ENCODE measurements at regions not wholly inside any gene's neighbourhood (a gene's known extent, or its start where the extent isn't known, plus 50 kb on each side); places are given as distances from the start of the nearest gene placed in this dataset.
"Not testable (repeated sequence)": the region's sequence is repeated elsewhere in the genome, so short reads cannot be mapped to it uniquely, and the experiment has no call there.

DNA sequence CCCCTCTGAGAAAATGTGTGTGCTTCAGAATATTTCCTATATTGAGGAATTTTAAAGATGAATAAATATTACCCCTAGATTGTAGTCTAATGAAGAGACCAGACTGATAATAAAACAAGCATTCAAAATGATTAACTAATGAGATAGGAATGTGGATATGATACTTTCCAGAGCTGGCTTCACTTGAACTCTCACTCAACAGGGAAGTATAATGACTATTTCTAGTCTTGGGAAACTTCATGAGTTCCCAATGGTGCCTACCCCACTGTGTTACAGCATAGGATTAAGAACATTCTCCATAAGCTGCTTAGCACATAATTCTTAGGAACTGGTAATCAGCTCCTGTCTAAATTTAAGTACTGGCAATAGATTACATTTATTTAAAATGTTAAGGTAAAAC lies 261.5 kb upstream of the ZNF385D start:
- no peak overlapping the region for H3K4me3 ChIP-seq (ENCODE audit: low read depth, low read length)
- TF ChIP-seq, protein P1, sequence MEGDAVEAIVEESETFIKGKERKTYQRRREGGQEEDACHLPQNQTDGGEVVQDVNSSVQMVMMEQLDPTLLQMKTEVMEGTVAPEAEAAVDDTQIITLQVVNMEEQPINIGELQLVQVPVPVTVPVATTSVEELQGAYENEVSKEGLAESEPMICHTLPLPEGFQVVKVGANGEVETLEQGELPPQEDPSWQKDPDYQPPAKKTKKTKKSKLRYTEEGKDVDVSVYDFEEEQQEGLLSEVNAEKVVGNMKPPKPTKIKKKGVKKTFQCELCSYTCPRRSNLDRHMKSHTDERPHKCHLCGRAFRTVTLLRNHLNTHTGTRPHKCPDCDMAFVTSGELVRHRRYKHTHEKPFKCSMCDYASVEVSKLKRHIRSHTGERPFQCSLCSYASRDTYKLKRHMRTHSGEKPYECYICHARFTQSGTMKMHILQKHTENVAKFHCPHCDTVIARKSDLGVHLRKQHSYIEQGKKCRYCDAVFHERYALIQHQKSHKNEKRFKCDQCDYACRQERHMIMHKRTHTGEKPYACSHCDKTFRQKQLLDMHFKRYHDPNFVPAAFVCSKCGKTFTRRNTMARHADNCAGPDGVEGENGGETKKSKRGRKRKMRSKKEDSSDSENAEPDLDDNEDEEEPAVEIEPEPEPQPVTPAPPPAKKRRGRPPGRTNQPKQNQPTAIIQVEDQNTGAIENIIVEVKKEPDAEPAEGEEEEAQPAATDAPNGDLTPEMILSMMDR (IDR thresholded peaks at IDR 0.05; ENCODE audit: low read depth, low read length) = no peak

- H3K4me3 ChIP-seq (ENCODE audit: low read depth, low read length) = no peak overlapping the region
- TF ChIP-seq, protein P1 (IDR thresholded peaks at IDR 0.05; ENCODE audit: low read depth, low read length) = no peak
These were observed 262.6 kb upstream of the ZNF385D start for GRCh38 chr3:22013641-22014040.

- TF ChIP-seq, protein P1 (IDR thresholded peaks at IDR 0.05; ENCODE audit: low read depth, low read length) = no peak
- no peak overlapping the region for H3K4me3 ChIP-seq (ENCODE audit: low read depth, low read length)
These were observed 265.2 kb upstream of the ZNF385D start for GRCh38 chr3:22016197-22016596.

DNA sequence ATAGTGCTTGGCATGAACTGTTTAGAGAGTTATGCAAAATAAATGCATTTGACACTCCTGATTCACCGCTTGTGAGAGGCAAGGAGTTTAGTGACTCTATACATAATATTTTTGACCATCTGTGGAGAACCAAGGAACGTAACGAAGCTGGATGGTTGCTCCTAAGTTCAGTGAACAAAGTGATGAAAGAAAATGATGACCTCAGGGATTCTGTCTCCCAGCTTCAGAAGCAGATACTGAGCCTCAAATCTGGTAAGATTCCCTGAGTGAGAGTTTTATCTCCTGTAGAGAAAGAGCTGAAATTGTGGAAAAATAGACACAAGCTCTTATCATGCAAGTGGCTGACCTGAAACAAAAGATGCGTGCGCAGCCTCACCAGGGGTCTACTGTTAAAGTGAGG lies 273.6 kb upstream of the ZNF385D start:
- H3K4me3 ChIP-seq (ENCODE audit: low read depth, low read length) = not testable (repeated sequence)

GRCh38 chr3:22029480-22029879 lies 278.5 kb upstream of the ZNF385D start:
- TF ChIP-seq, protein P1 (IDR thresholded peaks at IDR 0.05; ENCODE audit: low read depth, low read length) = no peak
- no peak overlapping the region for H3K4me3 ChIP-seq (ENCODE audit: low read depth, low read length)

GRCh38 chr3:22039161-22039560 lies 288.2 kb upstream of the ZNF385D start:
- TF ChIP-seq, protein P1 (IDR thresholded peaks at IDR 0.05; ENCODE audit: low read depth, low read length) = no peak
- no peak overlapping the region for H3K4me3 ChIP-seq (ENCODE audit: low read depth, low read length)

GRCh38 chr3:22040150-22040549 lies 289.1 kb upstream of the ZNF385D start:
- TF ChIP-seq, protein P1 (IDR thresholded peaks at IDR 0.05; ENCODE audit: low read depth, low read length) = no peak
- no peak overlapping the region for H3K4me3 ChIP-seq (ENCODE audit: low read depth, low read length)

GRCh38 chr3:22045882-22046281 lies 294.9 kb upstream of the ZNF385D start:
- TF ChIP-seq, protein P1 (IDR thresholded peaks at IDR 0.05; ENCODE audit: low read depth, low read length) = no peak
- no peak overlapping the region for H3K4me3 ChIP-seq (ENCODE audit: low read depth, low read length)

Measured in WI38 (cell line).